PFSK-1 (cell line): ENCODE measurements at regions not wholly inside any gene's neighbourhood (a gene's known extent, or its start where the extent isn't known, plus 50 kb on each side); places are given as distances from the start of the nearest gene placed in this dataset.

Experiments used
- FOXP2 ChIP-seq: optimal IDR thresholded peaks from 2 replicates; pipeline ENCODE3; 2011; ENCODE audit warnings: borderline replicate concordance, control low read depth, inconsistent platforms; ENCODE audit not compliant: insufficient read depth; ENCODE audit errors: extremely low read length, extremely low read depth
- POLR2AphosphoS5 ChIP-seq: IDR thresholded peaks from 2 replicates; pipeline ENCODE4 v1.6.1; 2012; ENCODE audit warnings: low read depth, mild to moderate bottlenecking, control low read depth, low read length, moderate library complexity
- REST ChIP-seq, 2 experiments: IDR thresholded peaks; 2 replicates each; pipeline versions ENCODE4 v1.6.1 to v1.8.0; 2011 to 2012; ENCODE audit warnings: low read depth in 2 of 2, low read length in 2 of 2, control low read depth in 1 of 2, inconsistent platforms in 1 of 2, mild to moderate bottlenecking in 1 of 2, moderate library complexity in 1 of 2; ENCODE audit not compliant: insufficient read depth in 1 of 2
- SIN3A ChIP-seq: IDR thresholded peaks from 2 replicates; pipeline ENCODE4 v1.6.1; 2012; ENCODE audit warnings: mild to moderate bottlenecking, low read length, moderate library complexity, borderline replicate concordance; ENCODE audit not compliant: insufficient read depth
- TAF1 ChIP-seq: IDR thresholded peaks from 2 replicates; pipeline ENCODE4 v1.6.1; 2012; ENCODE audit warnings: low read length, control low read depth, borderline replicate concordance; ENCODE audit not compliant: insufficient read depth

GRCh38 chr18:61245276-61245675 is 88.0 kb upstream of the CDH20 start:
- TF ChIP-seq POLR2AphosphoS5 (no peak), FOXP2 (no peak)

- TF ChIP-seq REST (IDR thresholded peaks at IDR 0.05; ENCODE audit: insufficient read depth in 1 of 2, low read depth in 2 of 2, low read length in 2 of 2), result no peak
- no peak for TF ChIP-seq TAF1
- TF ChIP-seq FOXP2, result no peak
- TF ChIP-seq SIN3A, result no peak
Observed at GRCh38 chr18:61248589-61248988, 84.6 kb upstream of the CDH20 start.

DNA sequence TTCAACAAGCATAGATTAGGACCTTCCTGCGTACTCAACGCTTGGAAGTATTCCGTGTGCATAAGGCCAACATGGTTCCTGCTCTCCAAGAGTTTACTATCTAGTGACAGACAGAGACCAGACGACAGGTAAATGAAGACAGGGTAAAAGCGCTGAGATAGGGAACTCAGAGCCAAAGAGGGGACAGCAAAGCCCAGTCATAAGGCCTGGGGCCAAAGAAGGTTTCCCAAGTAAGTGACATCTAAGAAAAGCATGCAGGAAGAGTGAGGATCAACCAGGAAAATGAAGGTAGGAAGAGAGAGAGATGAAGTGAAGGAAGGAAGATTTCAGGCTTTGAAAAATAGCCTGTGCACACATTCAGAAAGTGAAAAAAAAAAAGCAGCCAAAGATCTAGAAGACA is 76.9 kb upstream of the CDH20 start:
- TF ChIP-seq POLR2AphosphoS5 (no peak), TAF1 (no peak), FOXP2 (no peak), SIN3A (no peak), REST (IDR thresholded peaks at IDR 0.05; ENCODE audit: insufficient read depth in 1 of 2, low read depth in 2 of 2, low read length in 2 of 2) (no peak)

DNA sequence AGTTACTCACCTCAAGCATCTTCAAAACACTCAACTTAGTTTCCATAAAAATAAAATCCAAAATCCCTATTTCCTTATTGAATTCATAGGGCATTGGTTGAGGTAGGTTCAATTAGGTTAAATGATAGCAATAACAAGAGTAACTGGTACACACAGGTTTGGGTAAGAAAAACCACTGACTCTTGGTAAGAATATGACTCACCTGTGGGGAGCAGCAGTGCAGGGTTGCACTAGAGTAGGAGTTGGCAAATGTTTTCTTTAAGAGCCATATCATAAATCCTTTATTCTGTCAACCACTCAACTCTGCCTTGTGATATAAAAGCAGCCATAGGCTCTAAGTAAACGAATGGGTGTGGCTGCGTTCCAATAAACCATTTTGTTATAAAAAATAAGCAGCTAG is 71.4 kb upstream of the CDH20 start:
- TF ChIP-seq REST (IDR thresholded peaks at IDR 0.05; ENCODE audit: insufficient read depth in 1 of 2, low read depth in 2 of 2, low read length in 2 of 2), result no peak
- no peak for TF ChIP-seq TAF1
- no peak for TF ChIP-seq POLR2AphosphoS5
- no peak for TF ChIP-seq FOXP2
- TF ChIP-seq SIN3A, result no peak

DNA sequence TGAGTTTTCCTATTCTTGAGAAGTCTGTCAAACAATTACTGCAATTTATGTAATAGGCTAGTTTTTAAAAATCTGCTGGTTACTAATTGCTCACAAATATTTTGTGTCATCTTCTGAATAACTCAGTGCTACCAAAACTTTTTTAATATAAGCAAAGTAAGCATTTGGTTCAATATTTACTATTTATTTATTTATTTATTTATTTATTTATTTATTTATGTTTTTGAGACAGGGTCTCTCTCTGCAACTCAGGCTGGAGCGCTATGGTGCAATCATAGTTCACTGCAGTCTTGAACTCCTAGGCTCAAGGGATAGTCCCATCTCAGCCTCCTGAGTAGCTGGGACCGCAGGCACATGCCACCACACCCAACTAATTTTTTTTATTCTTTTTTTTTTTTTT is 60.4 kb upstream of the CDH20 start:
- TF ChIP-seq POLR2AphosphoS5 (no peak), FOXP2 (no peak), SIN3A (no peak), TAF1 (no peak), REST (IDR thresholded peaks at IDR 0.05; ENCODE audit: insufficient read depth in 1 of 2, low read depth in 2 of 2, low read length in 2 of 2) (no peak)

- TF ChIP-seq FOXP2 (no peak), TAF1 (no peak), SIN3A (no peak), POLR2AphosphoS5 (no peak), REST (IDR thresholded peaks at IDR 0.05; ENCODE audit: insufficient read depth in 1 of 2, low read depth in 2 of 2, low read length in 2 of 2) (no peak)
Observed at GRCh38 chr18:61273533-61273932, 59.7 kb upstream of the CDH20 start.
